Right cardiac atrium (tissue), 5 donors: ENCODE measurements at regions not wholly inside any gene's neighbourhood (a gene's known extent, or its start where the extent isn't known, plus 50 kb on each side); places are given as distances from the start of the nearest gene placed in this dataset.
"Not testable (repeated sequence)": the region's sequence is repeated elsewhere in the genome, so short reads cannot be mapped to it uniquely, and the experiment has no call there.

ENCODE experiments used
- ATAC-seq, 2 donors: fragments of 200-7000 bp; cut with Tn5 transposase; one replicate each; pipeline versions ENCODE4 v1.8.0 to v1.9.1; 2020; ENCODE audit warnings: moderate library complexity in 2 of 2, mild to moderate bottlenecking in 1 of 2
- DNase-seq, 3 donors: peaks; one replicate each; pipeline ENCODE4 v3.0.0-alpha.2; 2020
- H3K27ac ChIP-seq: one replicate; pipeline ENCODE4 v1.5.1; 2013; ENCODE audit warnings: mild to moderate bottlenecking, low read length, control low read depth, moderate library complexity
- H3K27me3 ChIP-seq: one replicate; pipeline ENCODE4 v1.6.1; 2013; ENCODE audit not compliant: control insufficient read depth, insufficient read depth
- H3K4me1 ChIP-seq: one replicate; pipeline ENCODE4 v1.6.1; 2013; ENCODE audit warnings: low read length; ENCODE audit not compliant: control insufficient read depth, insufficient read depth
- H3K4me3 ChIP-seq: one replicate; pipeline ENCODE4 v1.5.1; 2013; ENCODE audit warnings: low read length, control low read depth
- H3K9me3 ChIP-seq: one replicate; pipeline ENCODE4 v1.6.1; 2013; ENCODE audit warnings: low read length; ENCODE audit not compliant: control insufficient read depth
- WGBS: extraction: QIAGEN DNeasy Blood & Tissue Kit; methylation state at CpG from one replicate; pipeline ENCODE4 v1.1.7; 2013; 5-methylcytosine and 5-hydroxymethylcytosine counted together
- intact Hi-C, 4 donors: fragments of 100-400 bp; cut with DNase I; formaldehyde crosslinking; loops; one replicate each; pipeline versions ENCODE4 v1.11.0 to v1.14.0; 2022 to 2023
- donor health status: healthy with polysubstance abuse.
- donor health status: DM: no; HTN: yes; CAD: no.
- donor health status: DM: no; HTN: no; CAD: no.
- donor health status: DM: no; HTN: yes; CAD: no; lungs with severe emphysema.
- donor health status: DM: yes; HTN: yes; CAD: no.

DNA sequence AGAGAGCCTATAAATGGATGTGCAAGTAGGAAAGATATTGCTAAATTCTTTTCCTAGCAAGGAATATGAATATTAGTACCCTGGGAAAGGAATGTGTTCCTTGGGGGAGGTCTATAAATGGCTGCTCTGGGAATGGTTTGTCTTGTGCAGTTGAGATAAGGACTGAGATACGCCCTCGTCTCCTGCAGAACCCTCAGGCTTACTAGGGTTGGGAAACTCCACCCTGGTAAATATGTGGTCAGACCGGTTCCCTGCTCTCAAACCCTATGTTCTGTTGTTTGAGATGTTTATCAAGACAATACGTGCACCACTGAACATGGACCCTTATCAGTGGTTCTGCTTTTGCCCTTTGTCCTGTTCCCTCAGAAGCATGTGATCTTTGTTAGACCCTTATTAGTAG is 1698.9 kb downstream of the GRIK2 start:
- H3K9me3 ChIP-seq, ATAC-seq, DNase-seq, H3K27ac ChIP-seq, H3K4me3 ChIP-seq, H3K27me3 ChIP-seq, H3K4me1 ChIP-seq, intact Hi-C loops: not testable (repeated sequence)
- whole genome bisulfite sequencing = 86% methylated on average over 4 of the region's 4 CpGs

DNA sequence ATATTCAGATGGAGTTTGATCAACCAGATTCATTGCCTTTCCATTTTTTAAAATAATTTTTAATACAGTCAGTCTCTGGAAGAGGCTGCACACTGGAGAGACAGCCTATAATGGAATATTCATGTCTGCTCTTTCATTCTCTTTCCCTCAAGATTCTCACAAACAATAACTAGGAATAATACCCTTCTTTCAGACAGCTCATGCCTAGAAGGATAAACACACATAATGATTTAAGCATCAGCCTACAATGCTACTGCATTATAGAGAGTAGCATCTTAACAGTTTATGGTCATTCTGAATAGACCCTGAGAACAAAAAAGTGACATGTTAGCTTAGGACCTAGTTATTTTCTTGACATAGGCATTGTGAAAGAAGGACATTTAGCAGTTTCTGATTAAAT is 1692.3 kb downstream of the GRIK2 start:
- Histone ChIP-seq H3K9me3 (no peaks in the 10 kb centered on the region), H3K27ac (no peak overlapping the region), H3K4me1 (no peaks in the 10 kb centered on the region), H3K27me3 (no peaks in the 10 kb centered on the region), H3K4me3 (no peak overlapping the region)
- intact Hi-C loops = no loop called here
- ATAC-seq = no peak
- DNase-seq = no peak

DNA sequence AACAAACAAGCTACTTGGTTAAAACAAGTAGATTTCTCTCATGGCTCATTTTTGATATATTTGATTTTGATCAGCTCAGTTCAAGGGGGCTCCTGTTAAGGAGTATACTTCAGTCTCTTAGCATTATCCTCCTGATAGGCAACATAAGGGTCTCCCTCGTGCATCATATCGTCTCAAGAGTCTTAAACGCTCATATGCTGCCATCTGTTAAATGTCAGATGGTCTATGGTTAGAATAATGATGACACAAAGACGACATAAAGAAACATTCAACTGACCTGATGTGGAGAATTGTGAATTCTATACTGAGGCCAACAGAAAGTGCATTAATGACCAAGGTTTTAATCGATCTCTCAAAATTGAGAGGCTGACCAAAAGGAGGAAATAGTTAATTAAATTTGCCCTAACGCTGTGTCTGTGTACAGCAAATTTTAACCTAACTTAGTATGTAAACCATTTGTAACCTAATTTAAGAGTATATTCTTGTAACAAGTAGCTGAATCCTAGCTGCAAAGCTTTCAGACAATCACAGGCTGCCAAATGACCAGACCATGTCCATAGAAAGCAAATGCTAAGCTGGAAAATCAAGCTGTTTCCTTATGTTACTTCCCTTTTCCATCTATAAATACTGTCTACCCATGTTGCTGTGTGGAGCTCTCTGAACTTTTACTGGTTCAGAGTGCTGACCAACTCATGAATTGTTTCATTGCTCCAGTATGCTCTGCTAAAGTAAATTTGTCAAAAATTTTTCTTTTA is 1688.5 kb downstream of the GRIK2 start:
- intact Hi-C loops = no loop called here
- WGBS = 56% methylated on average over 6 of the region's 6 CpGs
- Histone ChIP-seq H3K27me3 (no peaks in the 10 kb centered on the region), H3K9me3 (no peaks in the 10 kb centered on the region), H3K4me3 (no peak overlapping the region), H3K4me1 (no peaks in the 10 kb centered on the region), H3K27ac (no peak overlapping the region)
- DNase-seq = no peak
- ATAC-seq = no peak

DNA sequence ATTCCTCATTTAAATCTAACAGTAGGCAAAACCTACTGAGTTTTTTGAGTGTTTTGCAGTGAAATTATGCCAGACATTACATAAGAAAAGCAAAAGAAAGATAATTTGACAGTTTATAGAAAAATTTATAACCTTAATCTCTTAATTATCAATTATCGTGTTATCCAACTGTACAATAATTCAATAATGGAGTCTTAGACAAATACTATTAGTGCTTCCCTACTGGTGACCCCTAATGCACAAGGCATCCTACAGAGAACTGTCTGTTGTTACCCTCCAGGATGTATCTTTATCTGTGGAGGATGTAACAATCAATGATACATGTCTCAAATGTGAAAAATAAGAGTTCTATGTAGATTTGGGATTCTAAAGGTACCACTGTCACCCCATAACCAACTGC is 1687.6 kb downstream of the GRIK2 start:
- intact Hi-C loops = no loop called here
- 88% methylated on average over 1 of the region's 1 CpG for WGBS
- no peaks in the 10 kb centered on the region for H3K4me1 ChIP-seq
- no peaks in the 10 kb centered on the region for H3K9me3 ChIP-seq
- ATAC-seq (no peak), DNase-seq (no peak)
- no peaks in the 10 kb centered on the region for H3K27me3 ChIP-seq
- no peak overlapping the region for H3K4me3 ChIP-seq
- H3K27ac ChIP-seq = no peak overlapping the region

DNA sequence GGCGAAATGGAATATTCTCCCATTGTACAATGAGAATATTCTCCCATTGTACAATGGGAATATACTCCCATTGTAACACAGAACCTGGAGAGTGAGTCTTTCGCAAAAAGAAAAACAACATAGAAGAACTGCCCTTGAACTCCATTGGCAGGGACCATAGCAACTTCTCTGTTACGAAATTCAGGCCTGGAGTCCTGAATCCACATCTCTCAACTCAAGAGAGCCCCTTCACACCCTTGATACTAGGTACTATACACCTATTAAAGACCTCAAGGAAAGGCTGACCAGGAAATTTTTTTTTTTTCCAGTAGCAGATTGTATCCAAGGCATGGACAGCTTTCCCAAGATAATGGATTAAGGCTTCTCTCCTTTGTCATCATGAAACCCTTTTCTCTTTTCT is 1687.0 kb downstream of the GRIK2 start:
- WGBS = 71% methylated on average over 3 of the region's 3 CpGs
- ATAC-seq = no peak
- intact Hi-C loops = no loop called here
- Histone ChIP-seq H3K4me1 (no peaks in the 10 kb centered on the region), H3K27me3 (no peaks in the 10 kb centered on the region), H3K4me3 (no peak overlapping the region), H3K27ac (no peak overlapping the region), H3K9me3 (no peaks in the 10 kb centered on the region)
- DNase-seq = no peak

DNA sequence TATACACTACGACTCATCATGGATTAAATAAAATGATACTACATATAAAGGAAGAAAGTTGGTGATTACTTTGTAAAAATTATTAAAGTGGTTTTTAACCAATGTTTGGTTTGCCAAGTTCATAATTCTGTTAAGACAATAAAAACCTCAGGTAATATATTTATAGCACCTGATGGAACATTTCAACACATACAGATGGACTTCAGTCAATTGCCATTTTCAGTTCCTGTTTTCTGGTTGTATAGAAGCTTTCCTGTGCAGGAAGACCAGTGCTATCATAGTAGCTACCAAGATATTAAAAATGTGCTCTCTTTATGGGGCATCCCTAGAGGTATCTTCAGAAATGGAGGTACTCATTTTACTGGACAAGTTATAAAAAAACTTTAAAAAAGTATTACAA is 1686.4 kb downstream of the GRIK2 start:
- 86% methylated on average over 1 of the region's 1 CpG for WGBS

DNA sequence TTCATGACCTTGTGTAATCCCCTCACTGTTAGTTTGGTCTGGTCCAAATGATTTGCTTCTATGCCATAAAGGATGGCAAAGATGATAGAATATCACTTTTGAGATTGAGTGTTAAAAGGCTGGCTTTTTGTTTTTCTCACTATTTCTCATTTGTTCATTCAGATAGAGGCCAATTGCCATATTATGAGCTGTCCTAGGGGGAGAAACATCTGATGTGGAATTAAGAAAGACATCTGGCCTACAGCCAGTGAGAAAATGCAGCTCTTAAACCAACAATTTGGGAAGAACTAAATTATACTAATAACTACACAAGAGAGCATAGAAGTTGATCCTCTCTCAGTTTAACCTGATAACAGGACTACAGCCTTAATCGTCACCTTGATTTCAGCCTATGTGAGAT is 1668.6 kb downstream of the GRIK2 start:
- no peak overlapping the region for H3K27ac ChIP-seq
- no peaks in the 10 kb centered on the region for H3K9me3 ChIP-seq
- H3K4me1 ChIP-seq = no peaks in the 10 kb centered on the region
- WGBS = 81% methylated on average over 1 of the region's 1 CpG
- intact Hi-C loops = no loop called here
- H3K27me3 ChIP-seq = no peaks in the 10 kb centered on the region
- H3K4me3 ChIP-seq = no peak overlapping the region
- no peak for DNase-seq
- no peak for ATAC-seq

More for the DNA sequence above, 1686.4 kb downstream of the GRIK2 start:
- intact Hi-C loops = no loop called here
- no peaks in the 10 kb centered on the region for H3K4me1 ChIP-seq
- H3K9me3 ChIP-seq = no peaks in the 10 kb centered on the region
- H3K4me3 ChIP-seq = no peak overlapping the region
- no peaks in the 10 kb centered on the region for H3K27me3 ChIP-seq
- no peak for DNase-seq
- no peak overlapping the region for H3K27ac ChIP-seq
- no peak for ATAC-seq

DNA sequence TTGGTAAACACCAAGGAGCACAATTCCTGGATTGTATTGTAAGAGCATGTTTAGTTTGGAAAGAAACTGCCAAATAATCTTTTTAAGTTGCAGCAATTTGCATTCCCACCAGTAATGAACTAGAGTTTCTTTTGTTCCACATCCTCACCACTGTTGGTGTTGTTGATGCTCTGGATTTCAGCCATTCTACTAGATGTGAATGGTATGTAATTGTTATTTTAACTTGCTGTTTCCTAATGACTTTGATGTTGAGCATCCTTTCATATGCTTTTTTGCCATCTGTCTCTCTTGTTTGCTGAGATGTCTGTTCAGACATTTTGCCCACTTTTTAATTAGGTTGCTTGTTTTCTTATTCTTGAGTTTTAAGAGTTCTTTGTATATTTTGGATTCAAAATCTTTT is 1654.1 kb downstream of the GRIK2 start:
- DNase-seq = no peak
- no peaks in the 10 kb centered on the region for H3K4me1 ChIP-seq
- H3K9me3 ChIP-seq = no peaks in the 10 kb centered on the region
- H3K27me3 ChIP-seq = no peaks in the 10 kb centered on the region
- intact Hi-C loops = no loop called here
- no peak overlapping the region for H3K4me3 ChIP-seq
- ATAC-seq = no peak
- H3K27ac ChIP-seq = no peak overlapping the region

DNA sequence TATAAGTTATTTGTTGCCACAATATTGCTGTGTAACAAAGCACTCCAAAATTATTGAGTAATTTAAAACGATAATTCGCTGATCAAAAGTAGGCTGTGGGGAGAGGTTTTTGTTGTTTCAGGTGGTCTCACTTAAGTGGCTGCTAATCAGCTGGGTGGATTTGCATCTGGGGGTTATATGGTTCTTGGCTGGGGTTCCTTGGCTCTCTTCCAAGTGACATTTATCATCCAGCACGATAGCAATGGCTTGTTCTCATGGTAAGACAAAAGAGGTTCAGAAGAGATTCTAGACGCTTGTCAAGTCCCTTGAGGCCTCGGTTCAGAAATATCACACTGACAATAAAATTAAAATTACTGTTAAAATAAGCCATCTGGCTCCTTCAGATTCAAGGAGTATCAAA is 1648.8 kb downstream of the GRIK2 start:
- Histone ChIP-seq H3K4me3 (no peak overlapping the region), H3K4me1 (no peaks in the 10 kb centered on the region), H3K9me3 (no peaks in the 10 kb centered on the region), H3K27ac (no peak overlapping the region), H3K27me3 (no peaks in the 10 kb centered on the region)
- WGBS = 42% methylated on average over 5 of the region's 5 CpGs
- intact Hi-C loops = no loop called here
- ATAC-seq (no peak), DNase-seq (no peak)

DNA sequence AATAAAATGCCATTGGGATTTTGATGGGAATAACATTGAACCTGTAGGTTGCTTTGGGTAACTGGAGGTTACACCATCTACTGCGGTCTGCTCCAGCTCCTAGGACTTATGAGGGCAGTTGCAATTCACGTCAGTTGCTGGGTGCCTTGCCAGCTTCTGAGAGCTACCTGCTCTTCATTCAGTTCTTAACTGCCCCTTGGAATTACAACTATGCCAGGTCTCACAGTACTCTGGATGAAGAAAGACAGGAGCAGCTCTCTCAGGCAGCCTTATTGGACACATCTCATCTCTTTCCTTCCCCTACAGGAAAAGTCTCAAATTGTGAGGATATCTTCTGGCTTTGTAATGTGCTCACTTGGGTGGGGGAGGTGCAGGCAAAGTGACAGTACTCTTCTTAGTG is 1643.3 kb downstream of the GRIK2 start:
- H3K4me3 ChIP-seq = no peak overlapping the region
- H3K27ac ChIP-seq = no peak overlapping the region
- no peak for DNase-seq
- H3K4me1 ChIP-seq = no peaks in the 10 kb centered on the region
- no peaks in the 10 kb centered on the region for H3K27me3 ChIP-seq
- intact Hi-C loops = no loop called here
- H3K9me3 ChIP-seq = no peaks in the 10 kb centered on the region
- ATAC-seq = no peak
- WGBS = 73% methylated on average over 2 of the region's 2 CpGs

DNA sequence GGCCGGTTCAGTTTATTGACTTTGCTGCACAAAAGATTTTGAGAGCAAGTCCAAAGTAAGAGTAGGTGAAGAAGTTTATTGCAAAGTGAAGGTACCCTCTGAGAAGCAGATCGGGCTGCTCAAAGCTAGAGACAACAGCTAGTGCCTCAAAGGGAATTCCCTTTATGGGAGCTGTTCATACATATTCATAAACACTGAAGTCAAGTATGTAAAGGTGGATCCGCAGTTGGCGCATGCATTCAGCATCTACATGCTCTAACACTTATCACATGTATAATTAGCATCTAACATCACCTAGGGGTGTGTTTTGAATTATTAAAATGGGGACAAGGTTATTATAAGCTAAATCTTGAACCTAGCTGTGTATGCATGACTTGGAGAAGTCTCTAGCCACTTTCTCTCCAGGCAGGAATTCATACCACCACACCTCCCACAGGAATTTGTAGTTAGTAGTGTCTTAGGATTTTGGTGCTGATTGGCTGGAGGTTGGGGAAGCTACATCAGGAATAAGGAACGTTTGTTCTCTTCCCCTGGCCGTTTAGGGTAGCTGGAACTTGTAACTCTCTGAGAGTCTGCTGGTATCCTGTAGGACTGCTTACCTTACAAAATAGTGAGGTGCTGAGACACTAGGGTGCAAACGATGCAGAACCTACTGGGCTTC is 1633.9 kb downstream of the GRIK2 start:
- WGBS = 71% methylated on average over 7 of the region's 7 CpGs
- intact Hi-C loops = no loop called here
- Histone ChIP-seq H3K27ac (no peak overlapping the region), H3K9me3 (no peaks in the 10 kb centered on the region), H3K27me3 (no peaks in the 10 kb centered on the region), H3K4me1 (no peaks in the 10 kb centered on the region), H3K4me3 (no peak overlapping the region)
- no peak for ATAC-seq
- DNase-seq = no peak

DNA sequence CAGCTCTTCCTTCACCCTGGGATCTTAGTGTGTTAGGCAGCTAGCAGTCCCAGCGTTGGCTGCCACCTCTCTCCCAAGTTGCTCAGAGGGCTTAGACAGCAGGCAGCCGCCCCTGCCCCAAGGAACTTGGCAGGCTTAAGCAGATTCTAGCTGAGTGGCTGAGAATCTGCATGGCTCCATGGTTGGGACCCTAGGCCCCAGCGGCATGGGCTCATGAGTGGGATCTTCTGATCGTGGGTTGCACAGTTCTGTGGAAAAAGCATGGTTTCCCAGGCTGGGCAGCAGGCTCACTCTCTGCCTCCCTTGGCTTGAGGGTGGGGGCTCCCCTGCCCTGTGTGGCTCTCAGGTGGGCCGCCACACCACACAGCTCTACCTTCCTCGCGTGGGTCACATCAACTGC is 1624.9 kb downstream of the GRIK2 start:
- intact Hi-C loops = no loop called here
- no peaks in the 10 kb centered on the region for H3K9me3 ChIP-seq
- no peak overlapping the region for H3K4me3 ChIP-seq
- no peaks in the 10 kb centered on the region for H3K27me3 ChIP-seq
- ATAC-seq = no peak
- H3K27ac ChIP-seq = no peak overlapping the region
- no peaks in the 10 kb centered on the region for H3K4me1 ChIP-seq
- DNase-seq = peak in 1 of 3 donors; percentile 22
- WGBS = 90% methylated on average over 7 of the region's 7 CpGs
